ENCODE measurements at regions not wholly inside any gene's neighbourhood (a gene's known extent, or its start where the extent isn't known, plus 50 kb on each side); places are given as distances from the start of the nearest gene placed in this dataset.
A peak's percentile ranks its signal among the peaks of the same experiment; 100 is the strongest.

- H3K4me3 ChIP-seq (ENCODE audit: low read depth, low read length, poor library complexity, severe bottlenecking): no peak overlapping the region
- CTCF ChIA-PET (ENCODE audit: unreplicated experiment): no interaction called here
- H3K9me3 ChIP-seq (ENCODE audit: low read length): no peaks in the 10 kb centered on the region
- POLR2A ChIA-PET: interaction anchor here (0.7 kb wide), 1 partner anchor 418 kb away, joined by 3 read pairs; no protein-coding TSS in a partner anchor
- H3K79me2 ChIP-seq (ENCODE audit: insufficient read depth, low read depth, low read length): no peaks in the 10 kb centered on the region
- peak overlapping the region; percentile 98; the same call in 1 of the 2 replicates for H2AFZ ChIP-seq (ENCODE audit: low read length)
- H3K9me2 ChIP-seq (ENCODE audit: insufficient read depth, low read length): no peaks in the 10 kb centered on the region
- no peaks in the 10 kb centered on the region for H4K20me1 ChIP-seq (ENCODE audit: insufficient read depth, low read length)
- TF ChIP-seq, protein P1, sequence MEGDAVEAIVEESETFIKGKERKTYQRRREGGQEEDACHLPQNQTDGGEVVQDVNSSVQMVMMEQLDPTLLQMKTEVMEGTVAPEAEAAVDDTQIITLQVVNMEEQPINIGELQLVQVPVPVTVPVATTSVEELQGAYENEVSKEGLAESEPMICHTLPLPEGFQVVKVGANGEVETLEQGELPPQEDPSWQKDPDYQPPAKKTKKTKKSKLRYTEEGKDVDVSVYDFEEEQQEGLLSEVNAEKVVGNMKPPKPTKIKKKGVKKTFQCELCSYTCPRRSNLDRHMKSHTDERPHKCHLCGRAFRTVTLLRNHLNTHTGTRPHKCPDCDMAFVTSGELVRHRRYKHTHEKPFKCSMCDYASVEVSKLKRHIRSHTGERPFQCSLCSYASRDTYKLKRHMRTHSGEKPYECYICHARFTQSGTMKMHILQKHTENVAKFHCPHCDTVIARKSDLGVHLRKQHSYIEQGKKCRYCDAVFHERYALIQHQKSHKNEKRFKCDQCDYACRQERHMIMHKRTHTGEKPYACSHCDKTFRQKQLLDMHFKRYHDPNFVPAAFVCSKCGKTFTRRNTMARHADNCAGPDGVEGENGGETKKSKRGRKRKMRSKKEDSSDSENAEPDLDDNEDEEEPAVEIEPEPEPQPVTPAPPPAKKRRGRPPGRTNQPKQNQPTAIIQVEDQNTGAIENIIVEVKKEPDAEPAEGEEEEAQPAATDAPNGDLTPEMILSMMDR (conservative IDR thresholded peaks at IDR 0.05; ENCODE audit: low read length): peak; percentile 98
- no peak for TF ChIP-seq EZH2phosphoT487 (IDR thresholded peaks at IDR 0.05; ENCODE audit: borderline replicate concordance, low read depth, low read length)
- BruUV-seq (replicated peaks): no TSS peak
- no peaks in the 10 kb centered on the region for H3K36me3 ChIP-seq (ENCODE audit: insufficient read depth, low read length)
- DNase-seq (ENCODE audit: low spot score): peak; percentile 73
- intact Hi-C loops (cut with micrococcal nuclease; ENCODE audit: unreplicated experiment): loop anchor here (1.0 to 5.0 kb wide), 3 partner anchors 206 to 560 kb away; no protein-coding TSS in a partner anchor
- peaks cover 5% of the 10 kb centered on the region for H3K4me1 ChIP-seq (ENCODE audit: insufficient read depth, low read length, poor library complexity, severe bottlenecking)
- no peak overlapping the region for H3K27ac ChIP-seq (ENCODE audit: low read depth, low read length, poor library complexity, severe bottlenecking)
- peak overlapping the region; percentile 51; the same call in 1 of the 2 replicates for H3K4me2 ChIP-seq (ENCODE audit: low read length)
Measured at GRCh38 chr2:212686285-212686895, 147.8 kb upstream of the ERBB4 start.

DNA sequence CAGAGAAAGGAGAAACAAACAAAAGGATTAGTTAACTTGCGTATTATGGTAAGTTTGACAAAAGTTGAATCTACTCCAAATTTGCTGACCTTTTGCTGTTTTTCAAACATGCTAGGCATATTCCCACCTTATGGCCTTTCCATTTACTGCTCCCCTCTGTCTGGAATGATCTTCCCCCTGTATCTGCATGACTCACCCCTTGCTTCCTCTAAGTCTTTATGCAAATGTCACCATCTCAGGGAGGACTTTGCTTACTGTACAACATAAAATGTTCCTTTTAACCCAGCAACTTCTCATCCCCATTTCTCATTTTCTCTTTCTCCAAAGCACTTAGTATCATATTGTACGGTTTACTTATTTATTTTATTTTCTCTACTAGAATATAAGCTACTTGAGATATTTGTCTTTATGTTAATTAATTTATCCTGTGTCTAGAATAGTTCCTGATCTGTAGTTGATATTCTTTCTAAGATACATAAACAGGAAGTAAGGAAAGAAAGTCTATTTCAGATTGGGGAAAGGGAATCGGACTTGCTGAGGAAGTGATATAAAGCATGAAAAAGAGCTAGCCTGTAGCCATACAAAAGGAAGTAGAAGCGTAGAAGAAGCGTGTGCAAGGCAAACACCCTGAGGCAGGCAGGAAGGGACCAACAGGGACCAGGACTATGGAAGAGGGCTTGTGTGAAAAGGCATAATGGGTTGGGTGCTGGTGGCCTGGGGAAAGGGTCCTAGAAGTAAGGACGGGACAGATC is 144.9 kb upstream of the ERBB4 start:
- Histone ChIP-seq H3K27ac (ENCODE audit: low read depth, low read length, poor library complexity, severe bottlenecking) (no peak overlapping the region), H3K79me2 (ENCODE audit: insufficient read depth, low read depth, low read length) (no peaks in the 10 kb centered on the region), H3K9me2 (ENCODE audit: insufficient read depth, low read length) (no peaks in the 10 kb centered on the region), H3K4me3 (ENCODE audit: low read depth, low read length, poor library complexity, severe bottlenecking) (no peak overlapping the region), H2AFZ (ENCODE audit: low read length) (no peak overlapping the region), H4K20me1 (ENCODE audit: insufficient read depth, low read length) (no peaks in the 10 kb centered on the region), H3K9me3 (ENCODE audit: low read length) (no peaks in the 10 kb centered on the region), H3K4me2 (ENCODE audit: low read length) (no peak overlapping the region), H3K4me1 (ENCODE audit: insufficient read depth, low read length, poor library complexity, severe bottlenecking) (peaks cover 5% of the 10 kb centered on the region), H3K36me3 (ENCODE audit: insufficient read depth, low read length) (no peaks in the 10 kb centered on the region)
- no peak for DNase-seq (ENCODE audit: low spot score)
- ChIA-PET POLR2A (no interaction called here), CTCF (ENCODE audit: unreplicated experiment) (no interaction called here)
- no TSS peak for BruUV-seq (replicated peaks)
- intact Hi-C loops (cut with micrococcal nuclease; ENCODE audit: unreplicated experiment): no loop called here
- no peak for TF ChIP-seq EZH2phosphoT487 (IDR thresholded peaks at IDR 0.05; ENCODE audit: borderline replicate concordance, low read depth, low read length)
- TF ChIP-seq, protein P1 (conservative IDR thresholded peaks at IDR 0.05; ENCODE audit: low read length): no peak

- Histone ChIP-seq H3K79me2 (ENCODE audit: insufficient read depth, low read depth, low read length) (no peaks in the 10 kb centered on the region), H3K4me3 (ENCODE audit: low read depth, low read length, poor library complexity, severe bottlenecking) (no peak overlapping the region), H4K20me1 (ENCODE audit: insufficient read depth, low read length) (no peaks in the 10 kb centered on the region), H3K4me2 (ENCODE audit: low read length) (no peak overlapping the region), H2AFZ (ENCODE audit: low read length) (no peak overlapping the region), H3K9me2 (ENCODE audit: insufficient read depth, low read length) (no peaks in the 10 kb centered on the region), H3K9me3 (ENCODE audit: low read length) (no peaks in the 10 kb centered on the region), H3K4me1 (ENCODE audit: insufficient read depth, low read length, poor library complexity, severe bottlenecking) (peaks cover 5% of the 10 kb centered on the region), H3K36me3 (ENCODE audit: insufficient read depth, low read length) (no peaks in the 10 kb centered on the region), H3K27ac (ENCODE audit: low read depth, low read length, poor library complexity, severe bottlenecking) (no peak overlapping the region)
- ChIA-PET POLR2A (no interaction called here), CTCF (ENCODE audit: unreplicated experiment) (no interaction called here)
- DNase-seq (ENCODE audit: low spot score): no peak
- no TSS peak for BruUV-seq (replicated peaks)
- TF ChIP-seq, protein P1 (conservative IDR thresholded peaks at IDR 0.05; ENCODE audit: low read length): no peak
- no peak for TF ChIP-seq EZH2phosphoT487 (IDR thresholded peaks at IDR 0.05; ENCODE audit: borderline replicate concordance, low read depth, low read length)
- intact Hi-C loops (cut with micrococcal nuclease; ENCODE audit: unreplicated experiment): no loop called here
Measured at GRCh38 chr2:212682937-212683336, 144.3 kb upstream of the ERBB4 start.
